Body of pancreas (tissue), 4 donors: ENCODE measurements at regions not wholly inside any gene's neighbourhood (a gene's known extent, or its start where the extent isn't known, plus 50 kb on each side); places are given as distances from the start of the nearest gene placed in this dataset.

ENCODE experiments used
- CTCF ChIP-seq, 7 experiments: fragments of 450-650 bp in 4 of 7; fragments of 200-600 bp in 3 of 7; sonication (generic) in 3 of 7; IDR thresholded peaks; one replicate each; pipeline ENCODE4 v1.5.1; 2016 to 2019; ENCODE audit warnings: antibody characterized with exemption in 7 of 7
- POLR2A ChIP-seq, 3 donors: fragments of 450-650 bp; IDR thresholded peaks; one replicate each; pipeline ENCODE4 v1.6.1; 2016; ENCODE audit warnings: antibody characterized with exemption in 3 of 3, mild to moderate bottlenecking in 2 of 3

GRCh38 chr17:13212860-13213259 lies 195.0 kb upstream of the ELAC2 start:
- TF ChIP-seq CTCF (IDR thresholded peaks at IDR 0.05), result no peak
- TF ChIP-seq POLR2A (IDR thresholded peaks at IDR 0.05), result no peak
